ENCODE measurements at regions not wholly inside any gene's neighbourhood (a gene's known extent, or its start where the extent isn't known, plus 50 kb on each side); places are given as distances from the start of the nearest gene placed in this dataset.
A peak's percentile ranks its signal among the peaks of the same experiment; 100 is the strongest.

- no peaks in the 10 kb centered on the region for H3K9me3 ChIP-seq (ENCODE audit: insufficient read depth in 2 of 2, low read depth in 1 of 2, low read length in 1 of 2)
- peaks cover 6 to 22% (median 12%) of the 10 kb centered on the region in 4 experiments for H3K4me1 ChIP-seq (replicated peaks in 1 of 4; ENCODE audit: control insufficient read depth in 3 of 4, insufficient read depth in 4 of 4, low read length in 3 of 4)
- ChIA-PET CTCF (ENCODE audit: partially characterized antibody) (interaction anchor here (0.9 to 8.2 kb wide), 2 partner anchors 13 to 18 kb away, joined by 5 to 77 read pairs; no protein-coding TSS in a partner anchor), POLR2A (ENCODE audit: partially characterized antibody) (no interaction called here)
- peaks cover 0 to 2% of the 10 kb centered on the region in 2 experiments for H4K20me1 ChIP-seq (replicated peaks in 1 of 2; ENCODE audit: control insufficient read depth in 1 of 2, insufficient read depth in 2 of 2, low read length in 2 of 2)
- H3K4ac ChIP-seq (replicated peaks; ENCODE audit: insufficient read length, low read depth, low read length): peak overlapping the region; percentile 59
- H2BK12ac ChIP-seq (ENCODE audit: low read depth, low read length): no peak overlapping the region
- no peak overlapping the region for H2BK20ac ChIP-seq (ENCODE audit: low read length)
- no peak overlapping the region for H2AK5ac ChIP-seq (ENCODE audit: low read depth, low read length)
- WGBS, 2 experiments (ENCODE audit: extremely low coverage in 1 of 2, insufficient coverage in 1 of 2, insufficient read length in 1 of 2, insufficient replicate concordance in 2 of 2, low coverage in 1 of 2, low lambda C conversion rate in 2 of 2, missing lambda C conversion rate in 1 of 2): 79% methylated on average over 19 of the region's 19 CpGs; no CpG with 5 or more reads in 1 of the 2 experiments
- no peak overlapping the region for H3K18ac ChIP-seq (ENCODE audit: extremely low read depth, low read length)
- no peak overlapping the region for H2BK5ac ChIP-seq (ENCODE audit: low read depth, low read length)
- no peak overlapping the region for H3K4me3 ChIP-seq (ENCODE audit: extremely low read depth in 1 of 4, insufficient read depth in 2 of 4, low read depth in 3 of 4, low read length in 4 of 4)
- no peaks in the 10 kb centered on the region for H3K79me2 ChIP-seq (ENCODE audit: control insufficient read depth in 1 of 2, insufficient read depth in 2 of 2, low read length in 2 of 2)
- no peak overlapping the region for H4K5ac ChIP-seq (ENCODE audit: insufficient read length, low read depth, low read length)
- TF ChIP-seq BRCA1 (IDR thresholded peaks at IDR 0.05; ENCODE audit: low read depth, low read length) (no peak), PHF8 (conservative IDR thresholded peaks at IDR 0.05; ENCODE audit: low read depth, low read length) (no peak), TCF12 (IDR thresholded peaks at IDR 0.05; ENCODE audit: low read depth, low read length) (no peak)
- H2BK15ac ChIP-seq (ENCODE audit: low read length): no peak overlapping the region
- H3K79me1 ChIP-seq (ENCODE audit: low read depth, low read length): no peaks in the 10 kb centered on the region
- no peaks in the 10 kb centered on the region for H3K36me3 ChIP-seq (ENCODE audit: control insufficient read depth in 2 of 4, insufficient read depth in 4 of 4, low read length in 3 of 4)
- FAIRE-seq (no peak), DNase-seq (ENCODE audit: low read depth in 1 of 2, low spot score in 2 of 2) (peak in 1 of 2 experiments; percentile 48)
- 0 out of 4 replicates have a peak overlapping the region, but pooled peaks of 1 of the 2 experiments have one; percentile 24 for H3K4me2 ChIP-seq (ENCODE audit: insufficient read depth in 1 of 2, low read depth in 2 of 2, low read length in 2 of 2)
- no peak overlapping the region for H3K23ac ChIP-seq (ENCODE audit: insufficient read length)
- H4K91ac ChIP-seq (replicated peaks; ENCODE audit: insufficient read length, low read length): peak overlapping the region; percentile 38
- H3K14ac ChIP-seq (ENCODE audit: insufficient read length): no peak overlapping the region
- no peak overlapping the region for H3K56ac ChIP-seq (replicated peaks; ENCODE audit: insufficient read length, low read depth, low read length)
- H3K23me2 ChIP-seq (ENCODE audit: low read depth, low read length): peaks cover 3% of the 10 kb centered on the region; the same call in 1 of the 2 replicates
- H2BK120ac ChIP-seq (replicated peaks; ENCODE audit: low read depth, low read length): no peak overlapping the region
- peak overlapping the region; percentile 8; the same call in 1 of the 2 replicates for H2AFZ ChIP-seq (ENCODE audit: low read length)
- H3K27me3 ChIP-seq (replicated peaks in 1 of 4; ENCODE audit: control insufficient read depth in 3 of 4, extremely low read depth in 1 of 4, insufficient read depth in 3 of 4, low read length in 3 of 4): no peaks in the 10 kb centered on the region
- H3K9ac ChIP-seq (replicated peaks in 1 of 4; ENCODE audit: extremely low read depth in 1 of 4, low read depth in 3 of 4, low read length in 3 of 4): no peak overlapping the region
- H4K8ac ChIP-seq (ENCODE audit: extremely low read depth, insufficient read depth, low read length): no peak overlapping the region
- no peak overlapping the region for H3K27ac ChIP-seq (ENCODE audit: low read depth, low read length)
Observed at GRCh38 chr16:79347277-79347676, 253.3 kb downstream of the MAF start.

All from H1 (cell line).